Keratinocyte (primary cell): ENCODE measurements at regions not wholly inside any gene's neighbourhood (a gene's known extent, or its start where the extent isn't known, plus 50 kb on each side); places are given as distances from the start of the nearest gene placed in this dataset.

Experiments used
- DNase-seq: peaks from one replicate; pipeline ENCODE4 v3.0.0-alpha.2; 2011; ENCODE audit warnings: low read depth, missing footprints, low spot score
- FAIRE-seq: peaks from 2 replicates; lab custom pipeline; 2011; peaks lifted over from hg19 to GRCh38; lab: Jason Lieb, UNC
- H2AFZ ChIP-seq: 2 replicates; pipeline ENCODE4 v1.6.0; 2012; ENCODE audit warnings: low read length, control low read depth, inconsistent platforms; ENCODE audit not compliant: control insufficient read depth
- H3K27ac ChIP-seq: 2 replicates; pipeline ENCODE4 v1.5.1; 2011; ENCODE audit warnings: low read length; ENCODE audit not compliant: control insufficient read depth, insufficient read depth
- H3K27me3 ChIP-seq: 3 replicates; pipeline ENCODE4 v1.6.0; 2011; ENCODE audit warnings: low read length; ENCODE audit not compliant: control insufficient read depth, insufficient read depth; ENCODE audit errors: extremely low read depth
- H3K36me3 ChIP-seq, 2 experiments: 2 replicates in 1 of 2; 3 replicates in 1 of 2; pipeline ENCODE4 v1.5.1; 2011; ENCODE audit warnings: low read length in 2 of 2, mild to moderate bottlenecking in 1 of 2; ENCODE audit not compliant: control insufficient read depth in 2 of 2, insufficient read depth in 2 of 2; ENCODE audit errors: extremely low read depth in 1 of 2
- H3K4me1 ChIP-seq: 3 replicates; pipeline ENCODE4 v1.5.1; 2011; ENCODE audit warnings: low read length; ENCODE audit not compliant: control insufficient read depth, insufficient read depth; ENCODE audit errors: extremely low read depth
- H3K4me2 ChIP-seq: 3 replicates; pipeline ENCODE4 v1.6.0; 2011; ENCODE audit warnings: low read depth, low read length; ENCODE audit not compliant: control insufficient read depth, insufficient read depth; ENCODE audit errors: extremely low read depth
- H3K4me3 ChIP-seq, 3 experiments: fragments of 200-600 bp in 1 of 3; sonication (generic) in 1 of 3; 2 replicates in 2 of 3; 3 replicates in 1 of 3; pipeline ENCODE4 v1.5.1; 2011 to 2016; ENCODE audit warnings: low read length in 3 of 3, mild to moderate bottlenecking in 3 of 3, control low read depth in 2 of 3, inconsistent platforms in 1 of 3, low read depth in 1 of 3, mixed read lengths in 1 of 3, mixed run types in 1 of 3, moderate library complexity in 1 of 3; ENCODE audit not compliant: control insufficient read depth in 2 of 3, insufficient read depth in 2 of 3; ENCODE audit errors: extremely low read depth in 1 of 3
- H3K79me2 ChIP-seq: 2 replicates; pipeline ENCODE4 v1.6.0; 2012; ENCODE audit warnings: low read length; ENCODE audit not compliant: control insufficient read depth, insufficient read depth
- H3K9ac ChIP-seq: 3 replicates; pipeline ENCODE4 v1.6.0; 2011; ENCODE audit warnings: low read length; ENCODE audit not compliant: control insufficient read depth, insufficient read depth; ENCODE audit errors: extremely low read depth
- H3K9me1 ChIP-seq: 3 replicates; pipeline ENCODE4 v1.6.0; 2011; ENCODE audit warnings: low read length; ENCODE audit not compliant: control insufficient read depth, insufficient read depth; ENCODE audit errors: extremely low read depth
- H3K9me3 ChIP-seq: 2 replicates; pipeline ENCODE4 v1.5.1; 2012; ENCODE audit warnings: low read depth, low read length; ENCODE audit not compliant: control insufficient read depth
- H4K20me1 ChIP-seq: 3 replicates; pipeline ENCODE4 v1.6.0; 2011; ENCODE audit warnings: low read length; ENCODE audit not compliant: control insufficient read depth, insufficient read depth; ENCODE audit errors: extremely low read depth
- EZH2 ChIP-seq: IDR thresholded peaks from one replicate; pipeline ENCODE4 v1.6.1; 2012; ENCODE audit warnings: inconsistent platforms, mild to moderate bottlenecking, low read length, moderate library complexity
- dilution Hi-C: fragments of 300-500 bp; cut with MboI; formaldehyde crosslinking; loops from one replicate; pipeline ENCODE4 v1.7.0; 2020; ENCODE audit warnings: low sequenced_read_pairs; ENCODE audit not compliant: extremely low pct_ligation_motif_present
- TF ChIP-seq, protein P1 (sequence below), 3 experiments: IDR thresholded peaks in 1 of 3; conservative IDR thresholded peaks in 1 of 3; optimal IDR thresholded peaks in 1 of 3; 2 replicates in 2 of 3; 3 replicates in 1 of 3; pipeline versions ENCODE3 to v1.5.1; 2011; ENCODE audit warnings: low read length in 3 of 3, mild to moderate bottlenecking in 3 of 3, moderate library complexity in 2 of 3, control low read depth in 1 of 3, inconsistent platforms in 1 of 3; ENCODE audit not compliant: insufficient read depth in 2 of 3; ENCODE audit errors: extremely low read depth in 1 of 3

DNA sequence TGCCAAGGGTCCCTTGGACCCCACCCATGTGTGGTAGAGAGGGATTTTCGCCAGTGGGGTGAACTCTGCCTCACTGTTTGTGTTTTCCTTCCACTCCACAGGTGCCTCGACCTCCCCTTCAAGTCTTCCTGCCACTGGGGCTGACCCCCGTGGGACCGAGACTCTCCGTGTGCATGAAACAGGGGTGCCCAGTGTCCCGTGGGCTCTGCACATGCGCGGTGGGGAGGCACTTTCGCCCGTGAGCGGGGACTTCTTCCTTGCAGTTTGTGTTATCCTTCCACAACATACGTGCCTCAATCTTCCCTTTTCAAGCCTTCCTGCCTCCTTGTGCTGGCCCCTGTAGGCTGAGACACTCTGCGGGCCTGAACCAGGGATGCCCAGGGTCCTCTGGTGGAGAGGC lies 362.4 kb downstream of the ALG10 start:
- Histone ChIP-seq H4K20me1 (no peaks in the 10 kb centered on the region), H3K4me1 (no peaks in the 10 kb centered on the region), H3K36me3 (no peaks in the 10 kb centered on the region), H3K27me3 (no peaks in the 10 kb centered on the region), H3K4me2 (no peak overlapping the region), H3K9me1 (no peaks in the 10 kb centered on the region), H3K79me2 (no peaks in the 10 kb centered on the region), H3K9ac (no peak overlapping the region), H3K4me3 (no peak overlapping the region), H3K9me3 (peaks cover 25% of the 10 kb centered on the region), H2AFZ (no peak overlapping the region), H3K27ac (no peak overlapping the region)
- no peak for FAIRE-seq
- no peak for DNase-seq
- dilution Hi-C loops, result no loop called here
- TF ChIP-seq, protein P1, sequence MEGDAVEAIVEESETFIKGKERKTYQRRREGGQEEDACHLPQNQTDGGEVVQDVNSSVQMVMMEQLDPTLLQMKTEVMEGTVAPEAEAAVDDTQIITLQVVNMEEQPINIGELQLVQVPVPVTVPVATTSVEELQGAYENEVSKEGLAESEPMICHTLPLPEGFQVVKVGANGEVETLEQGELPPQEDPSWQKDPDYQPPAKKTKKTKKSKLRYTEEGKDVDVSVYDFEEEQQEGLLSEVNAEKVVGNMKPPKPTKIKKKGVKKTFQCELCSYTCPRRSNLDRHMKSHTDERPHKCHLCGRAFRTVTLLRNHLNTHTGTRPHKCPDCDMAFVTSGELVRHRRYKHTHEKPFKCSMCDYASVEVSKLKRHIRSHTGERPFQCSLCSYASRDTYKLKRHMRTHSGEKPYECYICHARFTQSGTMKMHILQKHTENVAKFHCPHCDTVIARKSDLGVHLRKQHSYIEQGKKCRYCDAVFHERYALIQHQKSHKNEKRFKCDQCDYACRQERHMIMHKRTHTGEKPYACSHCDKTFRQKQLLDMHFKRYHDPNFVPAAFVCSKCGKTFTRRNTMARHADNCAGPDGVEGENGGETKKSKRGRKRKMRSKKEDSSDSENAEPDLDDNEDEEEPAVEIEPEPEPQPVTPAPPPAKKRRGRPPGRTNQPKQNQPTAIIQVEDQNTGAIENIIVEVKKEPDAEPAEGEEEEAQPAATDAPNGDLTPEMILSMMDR (optimal IDR thresholded peaks at IDR 0.05 in 1 of 3, IDR thresholded peaks at IDR 0.05 in 1 of 3, conservative IDR thresholded peaks at IDR 0.05 in 1 of 3; ENCODE audit: extremely low read depth in 1 of 3, insufficient read depth in 2 of 3, low read length in 3 of 3), result no peak
- TF ChIP-seq EZH2, result no peak

DNA sequence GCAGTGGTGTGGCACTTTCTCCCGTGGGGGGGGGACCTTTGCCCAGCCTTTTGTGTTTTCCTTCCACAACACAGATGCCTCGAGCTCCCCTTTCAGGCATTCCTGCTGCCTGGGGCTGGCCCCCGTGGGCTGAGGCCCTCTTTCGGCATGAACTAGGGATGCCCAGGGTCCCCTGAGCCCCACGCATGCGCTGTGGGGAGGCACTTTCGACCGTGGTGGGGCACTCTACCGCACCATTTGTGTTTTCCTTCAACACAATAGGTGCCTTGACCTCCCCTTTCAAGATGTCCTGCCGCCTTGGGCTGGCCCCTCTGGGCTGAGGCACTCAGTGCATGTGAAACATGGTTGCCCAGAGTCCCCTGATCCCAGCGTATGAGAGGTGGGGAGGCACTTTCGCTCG lies 363.7 kb downstream of the ALG10 start:
- H3K4me1 ChIP-seq, result no peaks in the 10 kb centered on the region
- H3K4me3 ChIP-seq, result no peak overlapping the region
- no peak overlapping the region for H3K9ac ChIP-seq
- TF ChIP-seq EZH2, result no peak
- TF ChIP-seq, protein P1 (optimal IDR thresholded peaks at IDR 0.05 in 1 of 3, IDR thresholded peaks at IDR 0.05 in 1 of 3, conservative IDR thresholded peaks at IDR 0.05 in 1 of 3; ENCODE audit: extremely low read depth in 1 of 3, insufficient read depth in 2 of 3, low read length in 3 of 3), result no peak
- H3K36me3 ChIP-seq, result no peaks in the 10 kb centered on the region
- no peak overlapping the region for H2AFZ ChIP-seq
- dilution Hi-C loops, result no loop called here
- H3K27ac ChIP-seq, result no peak overlapping the region
- peaks cover 25% of the 10 kb centered on the region for H3K9me3 ChIP-seq
- H3K27me3 ChIP-seq, result no peaks in the 10 kb centered on the region
- no peaks in the 10 kb centered on the region for H4K20me1 ChIP-seq
- no peak overlapping the region for H3K4me2 ChIP-seq
- FAIRE-seq (no peak), DNase-seq (no peak)
- no peaks in the 10 kb centered on the region for H3K9me1 ChIP-seq
- no peaks in the 10 kb centered on the region for H3K79me2 ChIP-seq
